ENCODE measurements at regions not wholly inside any gene's neighbourhood (a gene's known extent, or its start where the extent isn't known, plus 50 kb on each side); places are given as distances from the start of the nearest gene placed in this dataset.

- TF ChIP-seq CTCF (IDR thresholded peaks at IDR 0.05) (no peak), EZH2phosphoT487 (IDR thresholded peaks at IDR 0.05) (no peak), EZH2 (IDR thresholded peaks at IDR 0.05) (no peak)
Measured at GRCh38 chr2:122469147-122469546, 713.7 kb downstream of the TSN start.

Data from neural progenitor cell (in vitro differentiated cells).